GM19238 (cell line): ENCODE measurements at regions not wholly inside any gene's neighbourhood (a gene's known extent, or its start where the extent isn't known, plus 50 kb on each side); places are given as distances from the start of the nearest gene placed in this dataset.

ENCODE experiments used
- DNase-seq: peaks from one replicate; pipeline ENCODE4 v3.0.0; 2011; ENCODE audit warnings: low spot score; ENCODE audit not compliant: insufficient read length

- DNase-seq, result no peak
Measured at GRCh38 chr2:167510071-167510759, 621.9 kb downstream of the XIRP2 start.

- no peak for DNase-seq
Measured at GRCh38 chr2:167509586-167509985, 621.3 kb downstream of the XIRP2 start.

- no peak for DNase-seq
Measured at GRCh38 chr2:167508709-167509108, 620.4 kb downstream of the XIRP2 start.

- DNase-seq, result no peak
Measured at GRCh38 chr2:167506395-167506794, 618.1 kb downstream of the XIRP2 start.

GRCh38 chr2:167504695-167505094 is 616.4 kb downstream of the XIRP2 start:
- DNase-seq, result no peak

- DNase-seq, result no peak
Measured at GRCh38 chr2:167504061-167504460, 615.8 kb downstream of the XIRP2 start.

- DNase-seq, result no peak
Measured at GRCh38 chr2:167501618-167502017, 613.3 kb downstream of the XIRP2 start.

- DNase-seq, result no peak
Measured at GRCh38 chr2:167493862-167494261, 605.6 kb downstream of the XIRP2 start.

- DNase-seq, result no peak
Measured at GRCh38 chr2:167492486-167492885, 604.2 kb downstream of the XIRP2 start.

- DNase-seq, result no peak
Measured at GRCh38 chr2:167491788-167492187, 603.5 kb downstream of the XIRP2 start.

GRCh38 chr2:167490455-167490854 is 602.2 kb downstream of the XIRP2 start:
- no peak for DNase-seq

- DNase-seq, result no peak
Measured at GRCh38 chr2:167489325-167489724, 601.0 kb downstream of the XIRP2 start.

GRCh38 chr2:167487728-167488127 is 599.4 kb downstream of the XIRP2 start:
- DNase-seq, result no peak

- DNase-seq, result no peak
Measured at GRCh38 chr2:167484875-167485274, 596.6 kb downstream of the XIRP2 start.

GRCh38 chr2:167480986-167481309 is 592.7 kb downstream of the XIRP2 start:
- DNase-seq, result no peak

GRCh38 chr2:167480232-167480985 is 592.1 kb downstream of the XIRP2 start:
- no peak for DNase-seq

- no peak for DNase-seq
Measured at GRCh38 chr2:167478196-167478595, 589.9 kb downstream of the XIRP2 start.

- no peak for DNase-seq
Measured at GRCh38 chr2:167475791-167476190, 587.5 kb downstream of the XIRP2 start.

GRCh38 chr2:167471734-167472133 is 583.5 kb downstream of the XIRP2 start:
- DNase-seq, result no peak

- DNase-seq, result no peak
Measured at GRCh38 chr2:167471332-167471731, 583.1 kb downstream of the XIRP2 start.

GRCh38 chr2:167462379-167462778 is 574.1 kb downstream of the XIRP2 start:
- no peak for DNase-seq

- DNase-seq, result no peak
Measured at GRCh38 chr2:167454036-167454435, 565.8 kb downstream of the XIRP2 start.
